ENCODE measurements at regions not wholly inside any gene's neighbourhood (a gene's known extent, or its start where the extent isn't known, plus 50 kb on each side); places are given as distances from the start of the nearest gene placed in this dataset.

GRCh38 chrX:132294776-132295495, 75.7 kb upstream of the RAP2C start:
- dilution Hi-C loops (cut with HindIII; ENCODE audit: low sequenced_read_pairs, unreplicated experiment): no loop called here
- BruUV-seq (replicated peaks): no TSS peak
- no peak for DNase-seq
- in situ Hi-C loops (cut with MboI; ENCODE audit: low sequenced_read_pairs): loop anchor here (10.0 kb wide), 1 partner anchor 340 kb away; no protein-coding TSS in a partner anchor
- ChIA-PET CTCF (no interaction called here), POLR2A (ENCODE audit: unreplicated experiment) (no interaction called here)
- no peak overlapping the region for H4K8ac ChIP-seq (ENCODE audit: low read depth in 2 of 2, low read length in 2 of 2)
- H3K18ac ChIP-seq (ENCODE audit: low read depth, low read length): no peak overlapping the region
- H3K27ac ChIP-seq (ENCODE audit: insufficient read depth, low read length): no peak overlapping the region
- H2AK5ac ChIP-seq (ENCODE audit: low read depth, low read length): no peak overlapping the region
- H4K91ac ChIP-seq (ENCODE audit: insufficient read depth, low read depth, low read length): no peak overlapping the region
- H3K4me2 ChIP-seq (ENCODE audit: low read depth, low read length): no peak overlapping the region
- no peak overlapping the region for H2BK15ac ChIP-seq (ENCODE audit: low read depth, low read length)
- H3K23ac ChIP-seq (ENCODE audit: low read depth, low read length): no peak overlapping the region
- intact Hi-C loops (cut with micrococcal nuclease): loop anchor here (5.0 kb wide), 2 partner anchors 197 to 297 kb away; no protein-coding TSS in a partner anchor
- no peak for TF ChIP-seq MXI1 (IDR thresholded peaks at IDR 0.05; ENCODE audit: borderline replicate concordance, low read depth, low read length)
- TF ChIP-seq RFX5 (IDR thresholded peaks at IDR 0.05; ENCODE audit: low read depth, low read length): no peak
- no peak for TF ChIP-seq MAZ (IDR thresholded peaks at IDR 0.05; ENCODE audit: borderline replicate concordance, low read depth, low read length)
- no peak for TF ChIP-seq POLR2A (IDR thresholded peaks at IDR 0.05; ENCODE audit: low read depth, low read length)
- no peak for TF ChIP-seq CEBPB (IDR thresholded peaks at IDR 0.05; ENCODE audit: low read depth, low read length)
- TF ChIP-seq ELK1 (IDR thresholded peaks at IDR 0.05; ENCODE audit: borderline replicate concordance, low read depth, low read length): no peak
- no peak for TF ChIP-seq FOS (IDR thresholded peaks at IDR 0.05; ENCODE audit: low read depth, low read length)
- no peak for TF ChIP-seq CHD1 (IDR thresholded peaks at IDR 0.05; ENCODE audit: low read depth, low read length)
- TF ChIP-seq SMC3 (IDR thresholded peaks at IDR 0.05; ENCODE audit: low read depth, low read length): no peak
- no peak for TF ChIP-seq BHLHE40 (IDR thresholded peaks at IDR 0.05; ENCODE audit: low read depth, low read length)
- TF ChIP-seq RAD21 (IDR thresholded peaks at IDR 0.05; ENCODE audit: low read length): no peak
- TF ChIP-seq CTCF (conservative IDR thresholded peaks at IDR 0.05; ENCODE audit: low read depth, low read length): no peak
- TF ChIP-seq USF2 (IDR thresholded peaks at IDR 0.05; ENCODE audit: low read depth, low read length): no peak
- TF ChIP-seq RCOR1 (IDR thresholded peaks at IDR 0.05; ENCODE audit: insufficient replicate concordance, low read length): no peak
- no peak for TF ChIP-seq NFE2L2 (IDR thresholded peaks at IDR 0.05; ENCODE audit: low read depth, low read length)
- no peak for TF ChIP-seq MAFK (IDR thresholded peaks at IDR 0.05; ENCODE audit: low read depth, low read length)
- H3K4ac ChIP-seq (ENCODE audit: low read depth, low read length): no peak overlapping the region
- no peak overlapping the region for H3K9ac ChIP-seq (ENCODE audit: low read depth, low read length)
- no peaks in the 10 kb centered on the region for H3K4me1 ChIP-seq (ENCODE audit: control insufficient read depth, insufficient read depth, low read length)
- H3K27me3 ChIP-seq (ENCODE audit: control insufficient read depth, insufficient read depth, low read length): peaks cover 1% of the 10 kb centered on the region
- H2BK5ac ChIP-seq (ENCODE audit: low read depth, low read length, poor library complexity, severe bottlenecking): no peak overlapping the region
- WGBS, 2 experiments (ENCODE audit: extremely low coverage in 2 of 2, insufficient read length in 1 of 2): no CpG with 5 or more reads among the region's 2 CpGs
- H2BK20ac ChIP-seq (ENCODE audit: low read depth, low read length): no peak overlapping the region
- no peak overlapping the region for H2BK120ac ChIP-seq (ENCODE audit: low read depth, low read length)
- no peak overlapping the region for H4K5ac ChIP-seq (ENCODE audit: low read depth, low read length)
- no peak overlapping the region for H3K14ac ChIP-seq (replicated peaks; ENCODE audit: low read depth, low read length)
- no peaks in the 10 kb centered on the region for H3K36me3 ChIP-seq (ENCODE audit: control insufficient read depth, insufficient read depth, low read length)
- no peak overlapping the region for H2AFZ ChIP-seq (replicated peaks; ENCODE audit: low read length, poor library complexity)
- H3K4me3 ChIP-seq (ENCODE audit: insufficient read depth, low read depth, low read length): no peak overlapping the region
- H3K9me3 ChIP-seq (ENCODE audit: control insufficient read depth, insufficient read depth, low read length): no peaks in the 10 kb centered on the region
- no peak for ATAC-seq (ENCODE audit: low read depth)
- no peaks in the 10 kb centered on the region for H3K79me1 ChIP-seq (ENCODE audit: low read depth in 1 of 2, low read length in 2 of 2)
- H4K20me1 ChIP-seq (ENCODE audit: insufficient read depth, low read length): no peaks in the 10 kb centered on the region
- H3K56ac ChIP-seq (ENCODE audit: extremely low read depth, insufficient read depth, low read length): no peak overlapping the region
- H2AK9ac ChIP-seq (replicated peaks; ENCODE audit: low read depth, low read length, poor library complexity): no peak overlapping the region
- no peaks in the 10 kb centered on the region for H3K9me1 ChIP-seq (ENCODE audit: insufficient read depth, low read length)

Measured in IMR-90 (cell line).